ENCODE measurements at regions not wholly inside any gene's neighbourhood (a gene's known extent, or its start where the extent isn't known, plus 50 kb on each side); places are given as distances from the start of the nearest gene placed in this dataset.
"Not testable (repeated sequence)": the region's sequence is repeated elsewhere in the genome, so short reads cannot be mapped to it uniquely, and the experiment has no call there.

DNA sequence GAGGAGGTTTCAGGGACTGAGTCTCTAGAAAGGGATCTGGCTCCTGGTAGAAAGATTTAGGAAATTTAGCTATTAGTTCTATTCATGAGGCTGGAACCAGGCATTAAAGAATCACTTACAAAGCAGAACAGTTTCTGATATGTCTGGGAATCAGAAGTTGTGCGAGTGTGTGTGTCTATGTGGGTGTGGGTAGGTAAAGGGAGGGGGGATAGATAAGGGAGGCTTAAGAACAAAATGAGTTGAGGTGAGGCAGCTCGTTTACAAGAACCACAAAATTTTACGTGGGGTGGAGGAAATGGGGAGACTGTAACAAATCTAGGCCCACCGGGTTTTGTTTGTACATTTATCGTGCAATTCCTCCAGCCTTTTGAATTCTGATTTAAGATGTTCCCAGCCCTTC is 90.7 kb downstream of the SAMD9 start:
- H3K4me1 Mint-ChIP-seq: no peaks in the 10 kb centered on the region
- no peak for ATAC-seq (ENCODE audit: low read depth)
- no peak for DNase-seq (ENCODE audit: low spot score in 2 of 2)
- H3K36me3 Mint-ChIP-seq: no peaks in the 10 kb centered on the region
- H3K4me3 Mint-ChIP-seq: no peak overlapping the region
- H3K27ac Mint-ChIP-seq: no peak overlapping the region
- H3K27me3 Mint-ChIP-seq: peaks cover 5% of the 10 kb centered on the region
- H3K9me3 Mint-ChIP-seq: peaks cover 6% of the 10 kb centered on the region

DNA sequence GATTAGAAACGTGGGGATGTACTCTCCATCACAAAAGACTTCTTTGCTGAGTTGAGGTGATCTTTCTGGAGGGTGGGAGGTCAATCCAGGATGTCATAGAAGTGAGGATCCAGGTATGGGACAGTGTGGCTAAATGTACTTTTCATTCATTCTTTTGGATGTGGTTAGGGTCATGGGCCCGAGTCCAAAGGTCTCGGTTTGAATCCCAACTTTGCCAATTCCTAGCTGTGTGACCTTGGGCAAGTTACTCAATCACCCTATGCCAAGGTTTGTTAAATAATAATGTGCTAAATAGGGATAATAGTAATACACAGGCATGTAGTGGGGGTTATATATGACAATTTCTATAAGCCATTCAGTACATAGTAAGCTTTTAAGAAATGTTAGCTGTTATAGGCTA is 91.4 kb downstream of the SAMD9 start:
- H3K4me1 Mint-ChIP-seq: no peaks in the 10 kb centered on the region
- H3K9me3 Mint-ChIP-seq: peaks cover 5% of the 10 kb centered on the region
- H3K27ac Mint-ChIP-seq: no peak overlapping the region
- ATAC-seq (ENCODE audit: low read depth) (no peak), DNase-seq (ENCODE audit: low spot score in 2 of 2) (no peak)
- no peaks in the 10 kb centered on the region for H3K36me3 Mint-ChIP-seq
- no peak overlapping the region for H3K4me3 Mint-ChIP-seq
- peaks cover 3% of the 10 kb centered on the region for H3K27me3 Mint-ChIP-seq

DNA sequence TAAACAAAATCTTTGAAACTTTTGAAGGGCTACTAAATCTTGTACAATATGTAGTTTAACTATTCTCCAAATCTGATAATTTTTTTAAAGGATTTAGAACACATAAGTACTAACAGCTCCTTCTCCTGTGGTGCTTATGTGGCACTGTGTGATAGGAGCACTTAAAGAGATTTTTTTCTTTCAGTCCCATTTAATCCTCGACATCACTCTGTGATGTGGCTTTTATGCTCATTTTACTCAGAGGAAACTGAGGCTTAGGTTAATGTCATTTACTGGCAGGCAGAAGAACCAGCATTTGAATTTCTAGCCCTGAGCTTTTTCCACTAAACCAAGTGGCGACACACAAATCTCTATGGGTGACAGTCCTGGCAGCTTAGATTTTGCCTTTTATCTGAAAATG is 92.4 kb downstream of the SAMD9 start:
- Mint-ChIP-seq H3K27me3 (peaks cover 3% of the 10 kb centered on the region), H3K27ac (no peak overlapping the region), H3K4me3 (no peak overlapping the region), H3K9me3 (peaks cover 1% of the 10 kb centered on the region), H3K4me1 (no peaks in the 10 kb centered on the region), H3K36me3 (no peaks in the 10 kb centered on the region)
- no peak for ATAC-seq (ENCODE audit: low read depth)
- no peak for DNase-seq (ENCODE audit: low spot score in 2 of 2)

DNA sequence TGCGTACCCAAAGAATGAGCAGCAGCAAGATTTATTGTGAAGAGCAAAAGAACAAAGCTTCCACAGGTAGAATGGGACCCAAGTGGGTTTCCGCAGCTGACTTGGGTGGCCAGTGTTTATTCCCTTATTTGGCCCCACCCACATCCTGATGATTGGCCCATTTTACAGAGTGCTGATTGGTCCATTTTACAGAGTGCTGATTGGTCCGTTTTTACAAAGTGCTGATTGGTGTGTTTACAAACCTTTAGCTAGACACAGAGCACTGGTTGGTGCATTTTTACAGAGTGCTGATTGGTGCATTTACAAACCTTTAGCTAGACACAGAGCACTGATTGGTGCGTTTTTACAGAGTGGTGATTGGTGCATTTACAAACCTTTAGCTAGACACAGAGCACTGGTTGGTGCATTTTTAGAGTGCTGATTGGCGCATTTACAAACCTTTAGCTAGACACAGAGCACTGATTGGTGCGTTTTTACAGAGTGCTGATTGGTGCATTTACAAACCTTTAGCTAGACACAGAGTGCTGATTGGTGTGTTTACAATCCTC is 94.8 kb downstream of the SAMD9 start:
- DNase-seq (ENCODE audit: low spot score in 2 of 2); H3K4me1 Mint-ChIP-seq; H3K27ac Mint-ChIP-seq; H3K4me3 Mint-ChIP-seq; H3K9me3 Mint-ChIP-seq; H3K27me3 Mint-ChIP-seq; H3K36me3 Mint-ChIP-seq; ATAC-seq (ENCODE audit: low read depth): not testable (repeated sequence)

DNA sequence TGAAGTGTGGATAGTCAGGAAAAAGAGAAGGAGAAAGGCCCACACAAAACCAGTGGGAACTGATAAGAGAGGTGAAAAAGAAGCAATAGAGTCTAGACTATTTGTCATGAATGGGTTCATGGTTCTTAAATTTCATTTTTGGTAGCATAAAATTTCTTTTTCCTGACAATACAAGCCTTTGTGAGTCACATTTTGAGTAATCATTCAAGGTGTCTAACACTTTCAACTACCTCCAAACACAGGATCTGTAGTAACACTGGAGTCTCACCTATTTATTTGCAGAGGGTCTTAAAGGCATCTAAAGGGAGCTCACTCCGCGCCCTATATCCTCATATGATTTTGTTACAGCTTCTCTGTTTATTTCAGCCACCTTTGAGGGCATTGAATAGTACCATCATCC is 96.0 kb downstream of the SAMD9 start:
- Mint-ChIP-seq H3K9me3 (no peaks in the 10 kb centered on the region), H3K27me3 (no peaks in the 10 kb centered on the region), H3K36me3 (no peaks in the 10 kb centered on the region), H3K4me1 (no peaks in the 10 kb centered on the region), H3K27ac (no peak overlapping the region), H3K4me3 (no peak overlapping the region)
- DNase-seq (ENCODE audit: low spot score in 2 of 2) (no peak), ATAC-seq (ENCODE audit: low read depth) (no peak)

DNA sequence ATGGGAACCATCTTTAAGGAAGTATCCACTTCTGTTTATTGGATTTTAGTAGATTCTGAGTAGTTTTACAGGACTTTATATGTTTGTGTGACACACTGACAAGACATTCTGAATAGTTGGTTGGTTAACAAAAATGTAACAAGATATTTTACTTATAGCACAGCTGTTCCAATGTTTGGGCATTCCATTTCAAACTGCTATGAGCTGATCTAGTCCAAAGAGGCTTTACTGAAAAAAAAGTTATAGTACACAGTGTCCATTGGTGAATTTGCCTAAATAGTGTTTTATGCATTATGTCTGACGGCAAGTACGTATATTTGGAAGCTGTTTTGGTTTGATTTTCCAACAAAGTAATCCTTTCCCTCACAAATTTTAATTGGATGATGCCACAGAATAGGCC is 99.1 kb downstream of the SAMD9 start:
- Mint-ChIP-seq H3K27ac (no peak overlapping the region), H3K4me3 (no peak overlapping the region), H3K9me3 (no peaks in the 10 kb centered on the region), H3K36me3 (no peaks in the 10 kb centered on the region), H3K27me3 (no peaks in the 10 kb centered on the region), H3K4me1 (no peaks in the 10 kb centered on the region)
- ATAC-seq (ENCODE audit: low read depth) (no peak), DNase-seq (ENCODE audit: low spot score in 2 of 2) (no peak)

DNA sequence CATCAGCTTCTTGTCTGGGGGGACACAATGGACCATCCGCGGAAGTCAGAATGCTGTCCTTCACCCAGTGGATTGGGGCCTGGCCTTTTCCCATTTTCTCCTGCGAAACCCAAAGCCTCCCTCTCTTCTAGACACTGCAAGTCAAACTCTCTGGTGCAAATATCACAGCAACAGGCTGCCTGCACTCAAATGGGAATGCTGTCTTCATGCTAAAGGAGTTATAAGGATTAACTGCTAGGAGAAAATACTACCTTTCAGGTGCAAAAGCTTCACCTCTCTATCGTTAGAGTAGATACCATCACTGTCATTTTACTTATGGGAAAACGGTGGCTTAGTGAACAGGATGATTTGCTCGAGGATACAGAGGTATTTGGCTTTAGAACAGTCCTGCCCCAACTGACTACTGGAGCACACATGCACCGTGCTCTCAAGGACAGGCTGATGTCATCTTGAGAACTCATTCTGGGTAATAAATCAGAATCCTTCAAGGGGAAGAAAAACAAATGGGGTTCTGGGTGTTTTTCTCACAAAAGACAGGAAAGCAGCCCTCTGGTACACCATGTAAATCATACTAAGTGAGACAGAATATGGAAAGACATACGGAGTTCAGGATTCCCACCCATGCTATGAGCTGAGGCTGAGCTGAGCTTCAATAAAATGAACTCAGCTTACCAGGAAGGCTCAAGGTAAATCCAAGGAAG is 100.9 kb downstream of the SAMD9 start:
- Mint-ChIP-seq H3K36me3 (no peaks in the 10 kb centered on the region), H3K27me3 (no peaks in the 10 kb centered on the region), H3K4me3 (no peak overlapping the region), H3K9me3 (no peaks in the 10 kb centered on the region), H3K4me1 (no peaks in the 10 kb centered on the region), H3K27ac (no peak overlapping the region)
- DNase-seq (ENCODE audit: low spot score in 2 of 2): no peak
- no peak for ATAC-seq (ENCODE audit: low read depth)

DNA sequence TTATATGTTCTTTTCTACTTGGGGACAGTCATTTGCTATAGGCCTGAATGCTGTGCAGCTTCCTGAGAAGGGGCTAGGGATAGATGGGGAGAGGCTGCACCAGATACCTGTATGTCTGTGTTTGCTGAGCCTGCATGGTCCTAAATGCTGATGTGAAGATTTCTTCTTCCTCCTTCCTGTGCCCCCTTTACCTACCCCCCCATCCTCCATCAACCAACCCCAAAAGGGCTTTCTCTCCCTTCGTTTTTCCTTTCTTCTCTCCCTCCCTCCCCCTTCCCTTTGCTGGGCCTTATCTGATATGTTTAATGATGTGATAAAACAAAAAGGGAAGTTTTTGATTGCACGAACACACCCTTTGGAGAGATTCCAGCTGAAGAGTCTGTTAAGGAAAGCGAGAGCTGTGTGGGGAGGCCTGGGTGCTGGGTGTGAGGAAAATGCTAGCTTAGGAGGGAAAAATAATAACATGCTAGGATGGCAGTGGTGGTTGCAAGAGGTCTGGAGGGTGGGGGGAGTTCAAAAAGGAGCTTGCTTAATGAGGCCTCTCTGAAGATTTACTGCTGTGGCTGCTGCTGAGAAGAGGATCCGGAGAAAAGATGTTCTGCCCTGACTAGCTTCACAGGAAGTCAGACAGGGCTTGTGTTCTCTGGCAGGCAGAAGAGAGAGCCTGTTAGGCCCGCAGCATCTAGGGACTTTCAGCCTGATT is 101.8 kb downstream of the SAMD9 start:
- Mint-ChIP-seq H3K9me3 (no peaks in the 10 kb centered on the region), H3K4me1 (no peaks in the 10 kb centered on the region), H3K4me3 (no peak overlapping the region), H3K27ac (no peak overlapping the region), H3K27me3 (no peaks in the 10 kb centered on the region), H3K36me3 (no peaks in the 10 kb centered on the region)
- ATAC-seq (ENCODE audit: low read depth) (no peak), DNase-seq (ENCODE audit: low spot score in 2 of 2) (no peak)

DNA sequence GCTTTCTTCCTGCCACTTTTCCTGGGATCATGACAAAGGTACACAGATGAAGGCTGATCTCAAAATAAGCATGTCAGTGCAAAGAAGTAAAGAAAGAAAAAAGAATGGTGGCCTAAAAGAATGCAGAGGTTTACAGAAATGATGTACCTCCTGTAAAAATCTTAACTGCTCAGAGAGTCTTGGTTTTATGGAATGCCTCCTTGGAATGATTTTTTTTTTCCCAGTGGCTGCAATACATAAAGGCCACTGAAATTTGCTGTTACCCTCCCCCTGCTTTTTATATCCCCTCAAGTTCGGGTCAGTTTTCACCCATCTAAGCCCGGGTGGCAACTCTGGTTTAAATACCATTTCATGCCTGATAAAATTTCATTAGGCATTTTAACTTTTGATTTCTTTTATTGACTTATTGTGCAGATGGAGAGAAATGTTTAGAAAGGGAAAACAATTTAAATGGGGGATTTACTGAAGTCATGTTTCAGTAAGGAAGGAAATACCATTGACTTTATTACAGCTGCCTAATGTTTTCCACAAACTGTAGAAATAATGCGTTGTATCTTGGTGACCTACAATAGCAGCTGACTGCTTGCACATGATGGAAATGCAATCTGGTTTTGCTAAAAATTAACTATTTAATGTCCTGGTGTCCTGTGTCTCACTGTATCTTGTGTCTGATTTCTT is 102.5 kb downstream of the SAMD9 start:
- Mint-ChIP-seq H3K4me1 (no peaks in the 10 kb centered on the region), H3K4me3 (no peak overlapping the region), H3K27ac (no peak overlapping the region), H3K9me3 (no peaks in the 10 kb centered on the region), H3K36me3 (no peaks in the 10 kb centered on the region), H3K27me3 (no peaks in the 10 kb centered on the region)
- DNase-seq (ENCODE audit: low spot score in 2 of 2) (no peak), ATAC-seq (ENCODE audit: low read depth) (no peak)

DNA sequence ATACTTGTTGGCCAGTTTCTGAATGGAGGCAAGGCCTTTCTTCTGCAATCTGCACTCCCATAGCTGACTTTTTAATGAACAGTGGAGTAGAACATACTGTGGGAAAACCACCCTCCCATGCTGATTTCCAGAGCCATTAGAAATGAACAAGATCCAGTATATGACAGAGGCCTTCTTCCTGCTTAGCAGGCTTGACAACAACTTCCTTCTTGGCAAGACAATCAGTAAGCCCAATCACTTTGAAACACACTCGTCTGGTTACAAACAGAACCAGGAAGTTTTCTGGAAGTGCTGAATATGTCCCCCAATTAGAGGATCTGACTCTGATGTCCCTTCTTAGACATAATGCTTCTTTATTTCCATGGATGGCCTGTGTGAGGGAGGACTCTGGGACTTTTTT is 103.4 kb downstream of the SAMD9 start:
- DNase-seq (ENCODE audit: low spot score in 2 of 2): no peak
- Mint-ChIP-seq H3K4me1 (no peaks in the 10 kb centered on the region), H3K4me3 (no peak overlapping the region), H3K27ac (no peak overlapping the region), H3K9me3 (no peaks in the 10 kb centered on the region), H3K36me3 (no peaks in the 10 kb centered on the region), H3K27me3 (no peaks in the 10 kb centered on the region)
- ATAC-seq (ENCODE audit: low read depth): no peak

DNA sequence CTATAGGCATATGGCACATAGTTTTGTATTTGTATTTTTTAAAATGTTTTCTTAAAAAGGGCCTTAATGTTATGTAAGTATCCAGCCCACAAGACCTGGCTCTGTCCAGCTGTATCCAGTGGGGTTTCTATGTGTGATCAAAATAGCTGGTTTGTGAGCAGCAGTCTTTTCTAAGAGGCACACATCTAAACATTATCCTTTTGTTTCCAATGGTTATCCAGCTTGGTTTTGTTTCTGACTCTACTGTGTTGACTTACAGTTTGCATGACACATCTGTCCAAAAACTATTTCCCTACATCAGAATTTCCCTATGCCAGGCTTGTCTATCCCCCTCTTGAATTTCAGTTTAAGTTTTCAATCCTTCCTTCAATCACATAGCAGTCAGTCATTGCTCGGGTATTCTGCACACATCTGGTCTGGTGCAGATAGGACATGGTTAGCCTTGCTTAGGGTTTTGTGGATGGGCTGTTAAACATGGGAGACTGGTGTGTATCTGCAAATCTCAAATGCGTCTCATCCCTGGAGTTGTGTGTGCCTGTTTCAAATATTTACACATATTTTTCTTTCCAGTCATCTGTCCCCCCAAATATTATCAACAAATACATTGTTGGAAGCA is 104.2 kb downstream of the SAMD9 start:
- Mint-ChIP-seq H3K9me3 (no peaks in the 10 kb centered on the region), H3K4me3 (no peak overlapping the region), H3K36me3 (no peaks in the 10 kb centered on the region), H3K27ac (no peak overlapping the region), H3K4me1 (no peaks in the 10 kb centered on the region), H3K27me3 (no peaks in the 10 kb centered on the region)
- DNase-seq (ENCODE audit: low spot score in 2 of 2) (no peak), ATAC-seq (ENCODE audit: low read depth) (no peak)

DNA sequence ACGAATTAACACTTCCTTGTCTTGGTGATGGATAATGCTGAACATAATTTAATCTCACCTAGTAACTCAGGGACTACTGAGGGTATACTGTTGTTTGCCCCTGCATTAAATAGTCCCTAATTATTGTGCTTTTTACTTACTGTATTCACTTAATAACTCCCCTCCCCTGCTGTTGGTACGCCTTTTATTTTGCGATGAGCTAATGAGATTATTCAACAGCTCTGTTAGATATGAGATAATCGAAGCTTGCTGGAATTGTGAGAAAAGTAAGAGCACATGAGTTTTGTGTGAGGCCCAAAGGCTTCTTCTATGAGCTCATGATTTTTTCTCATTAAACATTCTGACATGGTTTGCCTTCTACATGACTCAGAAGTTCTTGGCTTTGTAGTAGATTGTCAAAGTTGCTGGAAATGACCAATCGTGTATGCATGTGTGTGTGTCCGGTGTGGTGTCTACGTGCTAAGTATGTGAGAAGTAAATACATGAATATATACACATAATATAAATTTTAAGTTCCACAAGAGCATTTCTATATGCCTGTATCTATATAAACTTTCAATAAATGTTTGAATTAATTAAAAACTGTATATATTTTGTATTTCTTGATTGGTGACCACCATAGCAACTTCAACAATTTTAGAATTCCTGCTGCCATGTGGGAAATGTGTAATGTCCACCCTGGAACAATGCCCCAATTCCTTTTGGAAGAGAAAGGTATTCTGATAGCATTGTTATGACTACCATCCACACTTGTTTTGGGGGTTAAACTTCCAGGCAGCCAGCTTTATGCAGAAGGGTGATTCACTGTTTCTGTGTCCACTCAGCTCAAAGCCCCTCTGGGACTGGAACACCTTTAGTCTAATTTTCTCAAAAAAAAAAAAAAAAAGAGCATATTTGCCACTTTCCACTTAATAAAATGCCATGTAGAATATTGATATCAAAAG is 106.2 kb downstream of the SAMD9 start:
- Mint-ChIP-seq H3K4me3 (no peak overlapping the region), H3K36me3 (no peaks in the 10 kb centered on the region), H3K27me3 (no peaks in the 10 kb centered on the region), H3K27ac (no peak overlapping the region), H3K9me3 (no peaks in the 10 kb centered on the region), H3K4me1 (no peaks in the 10 kb centered on the region)
- DNase-seq (ENCODE audit: low spot score in 2 of 2): no peak
- ATAC-seq (ENCODE audit: low read depth): no peak

DNA sequence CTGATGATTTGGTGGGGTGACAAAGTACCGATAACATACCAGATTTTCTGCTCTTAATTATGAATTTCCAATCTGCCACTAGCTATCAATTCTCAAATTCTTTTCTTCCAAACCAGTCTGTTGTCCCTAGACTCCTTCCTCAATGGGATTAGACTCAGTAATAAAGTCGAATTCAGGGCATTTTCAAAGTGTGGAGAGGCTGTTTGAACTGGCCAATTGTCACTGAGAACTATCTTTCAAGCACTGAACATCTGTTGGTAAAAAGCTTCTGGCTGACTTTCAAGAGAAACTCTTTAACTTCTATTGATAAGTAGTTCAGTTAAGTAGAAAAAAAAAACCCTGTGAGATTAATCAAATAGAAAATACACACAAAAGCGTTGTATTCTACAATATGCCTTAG is 108.9 kb downstream of the SAMD9 start:
- no peaks in the 10 kb centered on the region for H3K36me3 Mint-ChIP-seq
- ATAC-seq (ENCODE audit: low read depth): no peak
- H3K27me3 Mint-ChIP-seq: peaks cover 4% of the 10 kb centered on the region
- H3K4me1 Mint-ChIP-seq: no peaks in the 10 kb centered on the region
- H3K4me3 Mint-ChIP-seq: no peak overlapping the region
- DNase-seq (ENCODE audit: low spot score in 2 of 2): no peak
- H3K9me3 Mint-ChIP-seq: no peaks in the 10 kb centered on the region
- no peak overlapping the region for H3K27ac Mint-ChIP-seq

Measured in memory B cell (primary cell).